Common myeloid progenitor, CD34-positive (primary cell): ENCODE measurements at regions not wholly inside any gene's neighbourhood (a gene's known extent, or its start where the extent isn't known, plus 50 kb on each side); places are given as distances from the start of the nearest gene placed in this dataset.

ENCODE experiments used
- CTCF ChIA-PET: fragments of 350-600 bp; sonication (Branson Sonifier 250); formaldehyde crosslinking; loops from one replicate; lab custom pipeline; 2021; ENCODE audit warnings: antibody characterized with exemption; lab: Charles Lee
- POLR2A ChIA-PET: fragments of 350-600 bp; sonication (Branson Sonifier 250); formaldehyde crosslinking; loops from one replicate; lab custom pipeline; 2021; ENCODE audit warnings: antibody characterized with exemption; lab: Charles Lee
- DNase-seq, 3 donors: peaks; one replicate each; pipeline versions ENCODE4 v3.0.0 to v3.0.0-alpha.2; 2013
- H3K27ac ChIP-seq, 2 experiments: 1 replicate in 1 of 2; 2 replicates in 1 of 2; pipeline ENCODE4 v1.7.0; 2013; ENCODE audit warnings: inconsistent platforms in 2 of 2, low read length in 2 of 2, mild to moderate bottlenecking in 2 of 2, low read depth in 1 of 2, moderate library complexity in 1 of 2; ENCODE audit not compliant: severe bottlenecking in 2 of 2, insufficient read depth in 1 of 2, poor library complexity in 1 of 2
- H3K27me3 ChIP-seq, 5 experiments: replicated peaks in 2 of 5; 1 replicate in 3 of 5; 2 replicates in 2 of 5; pipeline versions ENCODE4 v1.6.1 to v1.7.0; 2013; ENCODE audit warnings: low read length in 4 of 5, mild to moderate bottlenecking in 2 of 5, moderate library complexity in 2 of 5, inconsistent platforms in 1 of 5; ENCODE audit not compliant: insufficient read depth in 5 of 5, control insufficient read depth in 4 of 5
- H3K36me3 ChIP-seq, 4 experiments: 1 replicate in 2 of 4; 2 replicates in 2 of 4; pipeline versions ENCODE4 v1.6.1 to v1.7.0; 2013; ENCODE audit warnings: low read length in 3 of 4, control low read depth in 1 of 4, mild to moderate bottlenecking in 1 of 4; ENCODE audit not compliant: control insufficient read depth in 4 of 4, insufficient read depth in 4 of 4
- H3K4me1 ChIP-seq, 4 experiments: 1 replicate in 3 of 4; 2 replicates in 1 of 4; pipeline versions ENCODE4 v1.6.1 to v1.7.1; 2013; ENCODE audit warnings: low read length in 3 of 4, mild to moderate bottlenecking in 3 of 4, control low read depth in 1 of 4, inconsistent platforms in 1 of 4, moderate library complexity in 1 of 4; ENCODE audit not compliant: control insufficient read depth in 4 of 4, insufficient read depth in 4 of 4; ENCODE audit errors: control extremely low read depth in 1 of 4
- H3K4me3 ChIP-seq, 7 experiments: 1 replicate in 4 of 7; 2 replicates in 3 of 7; pipeline versions ENCODE4 v1.5.1 to v1.7.0; 2013; ENCODE audit warnings: mild to moderate bottlenecking in 7 of 7, low read length in 6 of 7, moderate library complexity in 6 of 7, inconsistent platforms in 2 of 7, low read depth in 2 of 7, control low read depth in 1 of 7; ENCODE audit not compliant: insufficient read depth in 4 of 7, control insufficient read depth in 1 of 7; ENCODE audit errors: extremely low read depth in 1 of 7
- H3K9me3 ChIP-seq, 5 experiments: 1 replicate in 4 of 5; 2 replicates in 1 of 5; pipeline versions ENCODE4 v1.6.1 to v1.7.1; 2013; ENCODE audit warnings: low read length in 4 of 5, mild to moderate bottlenecking in 2 of 5, inconsistent platforms in 1 of 5, low read depth in 1 of 5, moderate library complexity in 1 of 5; ENCODE audit not compliant: control insufficient read depth in 4 of 5, insufficient read depth in 2 of 5; ENCODE audit errors: control extremely low read depth in 1 of 5
- WGBS: methylation state at CpG from one replicate; pipeline ENCODE4 v1.1.5; 2013; ENCODE audit not compliant: insufficient coverage; 5-methylcytosine and 5-hydroxymethylcytosine counted together

DNA sequence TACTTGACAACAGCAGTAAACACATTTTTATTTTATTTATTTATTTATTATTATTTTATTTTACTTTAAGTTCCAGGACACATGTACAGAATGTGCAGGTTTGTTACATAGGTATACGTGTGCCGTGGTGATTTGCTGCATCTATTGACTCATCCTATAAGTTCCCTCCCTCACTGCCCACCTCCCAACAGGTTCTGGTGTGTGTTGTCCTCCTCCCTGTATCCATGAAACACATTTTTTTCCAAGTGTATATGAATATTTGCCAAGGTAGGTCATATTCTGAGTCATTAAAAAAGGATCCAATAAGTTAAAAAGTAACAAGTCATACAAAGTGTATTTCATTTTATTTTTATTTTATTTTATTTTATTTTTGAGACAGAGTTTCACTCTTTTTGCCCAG, 567.3 kb upstream of the KCNMB2 start:
- Histone ChIP-seq H3K27ac (no peak overlapping the region), H3K9me3 (no peaks in the 10 kb centered on the region), H3K4me3 (no peak overlapping the region), H3K4me1 (no peaks in the 10 kb centered on the region), H3K36me3 (no peaks in the 10 kb centered on the region), H3K27me3 (no peaks in the 10 kb centered on the region)
- WGBS, result no CpG with 5 or more reads among the region's 2 CpGs
- DNase-seq, result no peak
- POLR2A ChIA-PET, result interaction anchor here (0.7 kb wide), 1 partner anchor 11 kb away, joined by 3 read pairs; no protein-coding TSS in a partner anchor
- CTCF ChIA-PET, result no interaction called here

- no peak for DNase-seq
Observed at GRCh38 chr3:177973241-177973840, 562.9 kb upstream of the KCNMB2 start.

GRCh38 chr3:177976241-177976640, 560.0 kb upstream of the KCNMB2 start:
- CTCF ChIA-PET, result no interaction called here
- whole genome bisulfite sequencing, result 80% methylated on average over 2 of the region's 2 CpGs
- no peak overlapping the region for H3K27ac ChIP-seq
- H3K4me3 ChIP-seq, result no peak overlapping the region
- H3K36me3 ChIP-seq, result no peaks in the 10 kb centered on the region
- no peaks in the 10 kb centered on the region for H3K9me3 ChIP-seq
- peaks cover 0 to 9% (median 2%) of the 10 kb centered on the region in 4 experiments for H3K4me1 ChIP-seq
- DNase-seq, result no peak
- POLR2A ChIA-PET, result no interaction called here
- no peaks in the 10 kb centered on the region for H3K27me3 ChIP-seq

More at GRCh38 chr3:177973241-177973840, 562.9 kb upstream of the KCNMB2 start:
- CTCF ChIA-PET, result interaction anchor here (1.4 kb wide), 1 partner anchor 24 kb away, joined by 5 read pairs; no protein-coding TSS in a partner anchor
- POLR2A ChIA-PET, result no interaction called here
- H3K27me3 ChIP-seq, result no peaks in the 10 kb centered on the region
- whole genome bisulfite sequencing, result no CpG with 5 or more reads among the region's 2 CpGs
- no peak overlapping the region for H3K4me3 ChIP-seq
- H3K9me3 ChIP-seq, result no peaks in the 10 kb centered on the region
- no peak overlapping the region for H3K27ac ChIP-seq
- no peaks in the 10 kb centered on the region for H3K36me3 ChIP-seq
- H3K4me1 ChIP-seq, result no peaks in the 10 kb centered on the region

- POLR2A ChIA-PET, result no interaction called here
- no peak for DNase-seq
- Histone ChIP-seq H3K4me3 (no peak overlapping the region), H3K27ac (no peak overlapping the region), H3K36me3 (no peaks in the 10 kb centered on the region), H3K9me3 (no peaks in the 10 kb centered on the region), H3K27me3 (no peaks in the 10 kb centered on the region), H3K4me1 (peaks cover 0 to 15% (median 7%) of the 10 kb centered on the region in 4 experiments)
- no CpG with 5 or more reads among the region's 2 CpGs for WGBS
- CTCF ChIA-PET, result no interaction called here
Observed at GRCh38 chr3:177976866-177977265, 559.4 kb upstream of the KCNMB2 start.

GRCh38 chr3:177977381-177978158, 558.7 kb upstream of the KCNMB2 start:
- Histone ChIP-seq H3K27me3 (no peaks in the 10 kb centered on the region), H3K27ac (no peak overlapping the region), H3K4me1 (peaks cover 0 to 22% (median 10%) of the 10 kb centered on the region in 4 experiments), H3K4me3 (no peak overlapping the region), H3K36me3 (no peaks in the 10 kb centered on the region), H3K9me3 (no peaks in the 10 kb centered on the region)
- POLR2A ChIA-PET, result interaction anchor here (0.7 kb wide), 1 partner anchor 14 kb away, joined by 3 read pairs; no protein-coding TSS in a partner anchor
- peak in 1 of 3 donors; percentile 14 for DNase-seq
- no CpG with 5 or more reads among the region's 2 CpGs for WGBS
- CTCF ChIA-PET, result no interaction called here

GRCh38 chr3:177978946-177979345, 557.3 kb upstream of the KCNMB2 start:
- POLR2A ChIA-PET, result no interaction called here
- CTCF ChIA-PET, result interaction anchor here (0.8 to 1.3 kb wide), 4 partner anchors 17 to 616 kb away, joined by 3 read pairs; no protein-coding TSS in a partner anchor
- H3K9me3 ChIP-seq, result no peaks in the 10 kb centered on the region
- no peaks in the 10 kb centered on the region for H3K27me3 ChIP-seq
- peaks cover 0 to 25% (median 11%) of the 10 kb centered on the region in 4 experiments for H3K4me1 ChIP-seq
- H3K27ac ChIP-seq, result no peak overlapping the region
- H3K4me3 ChIP-seq, result no peak overlapping the region
- no peaks in the 10 kb centered on the region for H3K36me3 ChIP-seq
- no peak for DNase-seq
- 100% methylated on average over 1 of the region's 1 CpG for WGBS

GRCh38 chr3:177979703-177980102, 556.5 kb upstream of the KCNMB2 start:
- no peaks in the 10 kb centered on the region for H3K36me3 ChIP-seq
- DNase-seq, result peak; percentile 8 to 77 (median 63)

More at GRCh38 chr3:177979703-177980102, 556.5 kb upstream of the KCNMB2 start:
- ChIA-PET POLR2A (no interaction called here), CTCF (interaction anchor here (1.1 to 1.3 kb wide), 2 partner anchors 16 to 146 kb away, joined by 3 read pairs; no protein-coding TSS in a partner anchor)
- Histone ChIP-seq H3K4me3 (no peak overlapping the region), H3K27ac (no peak overlapping the region), H3K9me3 (no peaks in the 10 kb centered on the region), H3K27me3 (no peaks in the 10 kb centered on the region), H3K4me1 (peaks cover 0 to 25% (median 11%) of the 10 kb centered on the region in 4 experiments)
- no CpG with 5 or more reads among the region's 1 CpG for WGBS
